Upper lobe of left lung (tissue), 4 donors: ENCODE measurements at regions not wholly inside any gene's neighbourhood (a gene's known extent, or its start where the extent isn't known, plus 50 kb on each side); places are given as distances from the start of the nearest gene placed in this dataset.

Experiments used
- CTCF ChIP-seq, 6 experiments: fragments of 450-650 bp in 4 of 6; fragments of 200-600 bp in 2 of 6; sonication (generic) in 2 of 6; IDR thresholded peaks; one replicate each; pipeline ENCODE4 v1.5.1; 2016 to 2019; ENCODE audit warnings: antibody characterized with exemption in 6 of 6
- EP300 ChIP-seq, 4 donors: sonication (generic); formaldehyde crosslinking; IDR thresholded peaks; one replicate each; pipeline ENCODE4 v1.5.1; 2017; ENCODE audit warnings: antibody characterized with exemption in 4 of 4, control low read depth in 2 of 4
- POLR2A ChIP-seq, 4 donors: fragments of 450-650 bp; IDR thresholded peaks; one replicate each; pipeline ENCODE4 v1.5.1; 2016 to 2017; ENCODE audit warnings: antibody characterized with exemption in 4 of 4, mild to moderate bottlenecking in 2 of 4
- POLR2AphosphoS5 ChIP-seq, 2 donors: sonication (generic); formaldehyde crosslinking; IDR thresholded peaks; one replicate each; pipeline ENCODE4 v1.5.1; 2017; ENCODE audit warnings: antibody characterized with exemption in 2 of 2

DNA sequence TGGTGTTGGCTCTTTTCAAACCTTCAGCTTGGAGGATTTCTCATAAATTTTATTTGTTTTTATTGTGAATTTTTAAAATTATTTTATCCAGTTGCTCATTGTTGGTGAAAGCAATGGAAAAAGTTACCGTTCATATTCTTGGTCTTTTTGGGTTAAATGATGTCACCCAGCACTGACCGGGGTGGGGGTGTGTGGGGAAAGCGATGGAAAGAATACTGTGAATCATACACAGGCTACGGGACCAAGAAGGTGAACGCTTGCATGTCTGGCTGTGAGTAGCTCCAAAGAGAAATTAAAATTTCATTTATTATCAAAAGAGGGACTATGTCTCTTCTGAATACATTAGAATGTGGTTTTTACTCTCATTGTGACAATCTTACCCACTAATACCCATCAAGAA is 430.1 kb downstream of the AEBP2 start:
- no peak for TF ChIP-seq CTCF (IDR thresholded peaks at IDR 0.05)
- no peak for TF ChIP-seq POLR2A (IDR thresholded peaks at IDR 0.05)
- no peak for TF ChIP-seq POLR2AphosphoS5 (IDR thresholded peaks at IDR 0.05)
- no peak for TF ChIP-seq EP300 (IDR thresholded peaks at IDR 0.05)
